A549 (cell line): ENCODE measurements at regions not wholly inside any gene's neighbourhood (a gene's known extent, or its start where the extent isn't known, plus 50 kb on each side); places are given as distances from the start of the nearest gene placed in this dataset.

Experiments
- ESRRA ChIP-seq: fragments of 150-350 bp; IDR thresholded peaks from 2 replicates; pipeline ENCODE4 v1.6.1; 2014; ENCODE audit warnings: mild to moderate bottlenecking, low read length, borderline replicate concordance
- JUN ChIP-seq, 2 experiments: fragments of >200 bp; sonication (Bioruptor Twin); formaldehyde crosslinking; IDR thresholded peaks; 2 replicates in 1 of 2; 3 replicates in 1 of 2; pipeline ENCODE4 v1.6.1; 2016 to 2017
- KDM1A ChIP-seq: fragments of 200-600 bp; sonication (generic); IDR thresholded peaks from 2 replicates; pipeline ENCODE4 v1.6.1; 2016; ENCODE audit warnings: low read depth, mild to moderate bottlenecking
- POLR2A ChIP-seq: IDR thresholded peaks from 2 replicates; pipeline ENCODE4 v1.6.1; 2012; ENCODE audit warnings: mild to moderate bottlenecking, low read length
- RAD21 ChIP-seq, 2 experiments: fragments of >200 bp in 1 of 2; sonication (Bioruptor Twin) in 1 of 2; formaldehyde crosslinking in 1 of 2; IDR thresholded peaks in 1 of 2; conservative IDR thresholded peaks in 1 of 2; 2 replicates in 1 of 2; 3 replicates in 1 of 2; pipeline ENCODE4 v1.6.1; 2012 to 2018; ENCODE audit warnings: inconsistent platforms in 1 of 2
- TF ChIP-seq, protein P1 (sequence below): IDR thresholded peaks from 2 replicates; pipeline ENCODE4 v1.6.1; 2012; ENCODE audit warnings: low read depth, borderline replicate concordance
- TF ChIP-seq, protein P2 (sequence below): IDR thresholded peaks from 2 replicates; pipeline ENCODE4 v1.6.1; 2012
- TF ChIP-seq, protein P3 (sequence below): fragments of >200 bp; sonication (Bioruptor Twin); formaldehyde crosslinking; IDR thresholded peaks from 3 replicates; pipeline ENCODE4 v1.5.1; 2016
- TF ChIP-seq, protein P4 (sequence below): fragments of 200-600 bp; sonication (generic); IDR thresholded peaks from 2 replicates; pipeline ENCODE4 v1.6.1; 2016; ENCODE audit warnings: antibody characterized with exemption, mild to moderate bottlenecking, moderate library complexity

DNA sequence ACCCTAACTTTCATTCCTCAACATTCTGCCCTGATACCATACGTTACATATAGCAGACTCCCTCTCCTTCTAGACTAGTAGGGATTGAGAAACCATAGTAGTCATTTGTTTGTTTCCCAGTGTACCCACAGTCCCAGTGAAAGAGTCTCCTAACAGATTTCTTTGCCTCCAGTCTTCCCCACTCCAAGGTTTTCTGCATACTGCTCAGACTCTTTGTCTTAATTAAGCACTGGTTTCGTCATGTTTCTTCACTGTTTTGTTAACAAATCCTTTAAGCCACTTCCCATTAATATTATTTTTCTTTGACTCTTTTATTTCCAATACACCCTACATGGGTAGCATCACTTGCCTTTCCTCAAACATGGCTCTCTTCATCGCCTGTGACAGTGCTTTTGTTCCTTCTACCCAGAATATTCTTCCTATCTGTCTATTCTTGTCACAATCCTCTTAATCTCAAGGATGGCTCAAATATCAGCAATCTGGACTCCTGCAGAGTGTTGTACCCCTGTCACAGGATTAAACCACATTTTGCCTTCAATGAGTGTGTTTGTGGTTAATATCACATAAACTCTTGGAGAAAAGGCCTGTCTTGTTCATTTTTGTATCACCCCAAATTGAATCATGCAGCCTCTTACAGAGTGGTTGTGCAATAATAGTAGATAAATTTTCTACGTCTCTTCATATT, 92.7 kb upstream of the KLF12 start:
- TF ChIP-seq POLR2A (no peak), RAD21 (conservative IDR thresholded peaks at IDR 0.05 in 1 of 2, IDR thresholded peaks at IDR 0.05 in 1 of 2) (no peak), ESRRA (no peak), KDM1A (no peak), JUN (IDR thresholded peaks at IDR 0.05) (no peak)
- TF ChIP-seq, protein P1, sequence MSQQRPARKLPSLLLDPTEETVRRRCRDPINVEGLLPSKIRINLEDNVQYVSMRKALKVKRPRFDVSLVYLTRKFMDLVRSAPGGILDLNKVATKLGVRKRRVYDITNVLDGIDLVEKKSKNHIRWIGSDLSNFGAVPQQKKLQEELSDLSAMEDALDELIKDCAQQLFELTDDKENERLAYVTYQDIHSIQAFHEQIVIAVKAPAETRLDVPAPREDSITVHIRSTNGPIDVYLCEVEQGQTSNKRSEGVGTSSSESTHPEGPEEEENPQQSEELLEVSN, result no peak
- TF ChIP-seq, protein P2, sequence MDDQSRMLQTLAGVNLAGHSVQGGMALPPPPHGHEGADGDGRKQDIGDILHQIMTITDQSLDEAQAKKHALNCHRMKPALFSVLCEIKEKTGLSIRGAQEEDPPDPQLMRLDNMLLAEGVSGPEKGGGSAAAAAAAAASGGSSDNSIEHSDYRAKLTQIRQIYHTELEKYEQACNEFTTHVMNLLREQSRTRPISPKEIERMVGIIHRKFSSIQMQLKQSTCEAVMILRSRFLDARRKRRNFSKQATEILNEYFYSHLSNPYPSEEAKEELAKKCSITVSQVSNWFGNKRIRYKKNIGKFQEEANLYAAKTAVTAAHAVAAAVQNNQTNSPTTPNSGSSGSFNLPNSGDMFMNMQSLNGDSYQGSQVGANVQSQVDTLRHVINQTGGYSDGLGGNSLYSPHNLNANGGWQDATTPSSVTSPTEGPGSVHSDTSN, result no peak
- TF ChIP-seq, protein P3, sequence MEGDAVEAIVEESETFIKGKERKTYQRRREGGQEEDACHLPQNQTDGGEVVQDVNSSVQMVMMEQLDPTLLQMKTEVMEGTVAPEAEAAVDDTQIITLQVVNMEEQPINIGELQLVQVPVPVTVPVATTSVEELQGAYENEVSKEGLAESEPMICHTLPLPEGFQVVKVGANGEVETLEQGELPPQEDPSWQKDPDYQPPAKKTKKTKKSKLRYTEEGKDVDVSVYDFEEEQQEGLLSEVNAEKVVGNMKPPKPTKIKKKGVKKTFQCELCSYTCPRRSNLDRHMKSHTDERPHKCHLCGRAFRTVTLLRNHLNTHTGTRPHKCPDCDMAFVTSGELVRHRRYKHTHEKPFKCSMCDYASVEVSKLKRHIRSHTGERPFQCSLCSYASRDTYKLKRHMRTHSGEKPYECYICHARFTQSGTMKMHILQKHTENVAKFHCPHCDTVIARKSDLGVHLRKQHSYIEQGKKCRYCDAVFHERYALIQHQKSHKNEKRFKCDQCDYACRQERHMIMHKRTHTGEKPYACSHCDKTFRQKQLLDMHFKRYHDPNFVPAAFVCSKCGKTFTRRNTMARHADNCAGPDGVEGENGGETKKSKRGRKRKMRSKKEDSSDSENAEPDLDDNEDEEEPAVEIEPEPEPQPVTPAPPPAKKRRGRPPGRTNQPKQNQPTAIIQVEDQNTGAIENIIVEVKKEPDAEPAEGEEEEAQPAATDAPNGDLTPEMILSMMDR, result no peak
- TF ChIP-seq, protein P4, sequence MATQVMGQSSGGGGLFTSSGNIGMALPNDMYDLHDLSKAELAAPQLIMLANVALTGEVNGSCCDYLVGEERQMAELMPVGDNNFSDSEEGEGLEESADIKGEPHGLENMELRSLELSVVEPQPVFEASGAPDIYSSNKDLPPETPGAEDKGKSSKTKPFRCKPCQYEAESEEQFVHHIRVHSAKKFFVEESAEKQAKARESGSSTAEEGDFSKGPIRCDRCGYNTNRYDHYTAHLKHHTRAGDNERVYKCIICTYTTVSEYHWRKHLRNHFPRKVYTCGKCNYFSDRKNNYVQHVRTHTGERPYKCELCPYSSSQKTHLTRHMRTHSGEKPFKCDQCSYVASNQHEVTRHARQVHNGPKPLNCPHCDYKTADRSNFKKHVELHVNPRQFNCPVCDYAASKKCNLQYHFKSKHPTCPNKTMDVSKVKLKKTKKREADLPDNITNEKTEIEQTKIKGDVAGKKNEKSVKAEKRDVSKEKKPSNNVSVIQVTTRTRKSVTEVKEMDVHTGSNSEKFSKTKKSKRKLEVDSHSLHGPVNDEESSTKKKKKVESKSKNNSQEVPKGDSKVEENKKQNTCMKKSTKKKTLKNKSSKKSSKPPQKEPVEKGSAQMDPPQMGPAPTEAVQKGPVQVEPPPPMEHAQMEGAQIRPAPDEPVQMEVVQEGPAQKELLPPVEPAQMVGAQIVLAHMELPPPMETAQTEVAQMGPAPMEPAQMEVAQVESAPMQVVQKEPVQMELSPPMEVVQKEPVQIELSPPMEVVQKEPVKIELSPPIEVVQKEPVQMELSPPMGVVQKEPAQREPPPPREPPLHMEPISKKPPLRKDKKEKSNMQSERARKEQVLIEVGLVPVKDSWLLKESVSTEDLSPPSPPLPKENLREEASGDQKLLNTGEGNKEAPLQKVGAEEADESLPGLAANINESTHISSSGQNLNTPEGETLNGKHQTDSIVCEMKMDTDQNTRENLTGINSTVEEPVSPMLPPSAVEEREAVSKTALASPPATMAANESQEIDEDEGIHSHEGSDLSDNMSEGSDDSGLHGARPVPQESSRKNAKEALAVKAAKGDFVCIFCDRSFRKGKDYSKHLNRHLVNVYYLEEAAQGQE, result no peak
